SJCRH30 (cell line): ENCODE measurements at regions not wholly inside any gene's neighbourhood (a gene's known extent, or its start where the extent isn't known, plus 50 kb on each side); places are given as distances from the start of the nearest gene placed in this dataset.

Experiments
- DNase-seq, 2 experiments: peaks; one replicate each; pipeline ENCODE4 v3.0.0-alpha.2; 2015 to 2020
- H3K27ac ChIP-seq: fragments of 250-450 bp; sonication (Bioruptor Pico); 2 replicates; pipeline ENCODE4 v1.5.1; 2020; ENCODE audit warnings: mild to moderate bottlenecking, moderate library complexity
- H3K27me3 ChIP-seq: fragments of 250-450 bp; sonication (Bioruptor Pico); 2 replicates; pipeline ENCODE4 v1.5.1; 2020; ENCODE audit warnings: mild to moderate bottlenecking, moderate library complexity
- H3K36me3 ChIP-seq: fragments of 250-450 bp; sonication (Bioruptor Pico); 2 replicates; pipeline ENCODE4 v1.5.1; 2020; ENCODE audit warnings: mild to moderate bottlenecking, moderate library complexity
- H3K4me1 ChIP-seq: fragments of 250-450 bp; sonication (Bioruptor Pico); 2 replicates; pipeline ENCODE4 v1.5.1; 2020; ENCODE audit warnings: mild to moderate bottlenecking, moderate library complexity
- H3K4me3 ChIP-seq: fragments of 250-450 bp; sonication (Bioruptor Pico); 2 replicates; pipeline ENCODE4 v1.5.1; 2020; ENCODE audit warnings: mild to moderate bottlenecking, moderate library complexity
- H3K9me3 ChIP-seq: fragments of 250-450 bp; sonication (Bioruptor Pico); replicated peaks from 2 replicates; pipeline ENCODE4 v1.5.1; 2020; ENCODE audit warnings: mild to moderate bottlenecking, moderate library complexity

DNA sequence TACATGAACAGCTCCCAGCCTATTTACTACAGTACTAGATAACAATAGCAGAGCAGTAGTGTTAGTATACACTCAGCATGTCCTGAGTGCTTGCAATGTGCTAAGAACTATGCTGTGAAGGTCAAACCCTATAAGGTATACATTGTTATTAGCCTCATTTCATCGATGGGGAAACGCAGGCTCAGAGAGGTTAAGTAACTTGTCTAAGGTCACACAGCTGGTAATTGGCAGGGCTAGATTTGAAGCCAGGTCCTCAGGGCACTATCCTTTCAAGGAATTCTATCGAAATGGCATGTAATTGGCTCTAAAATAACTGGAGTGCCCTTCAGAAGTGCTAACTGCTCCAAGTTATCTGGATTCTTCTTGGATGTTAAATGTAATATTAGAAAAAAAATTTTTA lies 295.6 kb downstream of the ZNF536 start:
- no peak for DNase-seq
- Histone ChIP-seq H3K4me3 (no peak overlapping the region), H3K9me3 (no peaks in the 10 kb centered on the region), H3K4me1 (peaks cover 34% of the 10 kb centered on the region), H3K27ac (no peak overlapping the region), H3K27me3 (no peaks in the 10 kb centered on the region), H3K36me3 (no peaks in the 10 kb centered on the region)

DNA sequence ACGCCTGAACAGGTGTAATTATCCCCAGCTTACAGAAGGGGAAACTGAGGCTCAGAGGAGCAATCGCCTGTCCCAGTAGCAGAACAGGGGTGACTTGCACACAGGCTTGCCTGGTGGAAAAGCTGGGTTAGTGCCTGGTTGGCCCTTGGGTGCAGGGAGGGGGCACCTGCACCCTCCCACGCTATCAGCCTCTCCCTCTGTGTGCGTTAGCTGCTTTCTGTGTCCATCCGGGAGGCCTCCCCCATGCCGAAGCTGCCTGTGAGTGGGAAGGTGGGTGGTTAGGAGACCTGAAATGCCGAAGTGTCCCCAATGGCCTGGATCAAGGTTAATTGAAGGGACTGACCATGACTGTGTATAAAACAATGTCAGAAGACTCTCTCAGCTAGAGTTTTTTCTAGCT lies 295.0 kb downstream of the ZNF536 start:
- Histone ChIP-seq H3K4me1 (peaks cover 34% of the 10 kb centered on the region), H3K27ac (no peak overlapping the region), H3K4me3 (no peak overlapping the region), H3K27me3 (no peaks in the 10 kb centered on the region), H3K36me3 (no peaks in the 10 kb centered on the region), H3K9me3 (no peaks in the 10 kb centered on the region)
- no peak for DNase-seq

DNA sequence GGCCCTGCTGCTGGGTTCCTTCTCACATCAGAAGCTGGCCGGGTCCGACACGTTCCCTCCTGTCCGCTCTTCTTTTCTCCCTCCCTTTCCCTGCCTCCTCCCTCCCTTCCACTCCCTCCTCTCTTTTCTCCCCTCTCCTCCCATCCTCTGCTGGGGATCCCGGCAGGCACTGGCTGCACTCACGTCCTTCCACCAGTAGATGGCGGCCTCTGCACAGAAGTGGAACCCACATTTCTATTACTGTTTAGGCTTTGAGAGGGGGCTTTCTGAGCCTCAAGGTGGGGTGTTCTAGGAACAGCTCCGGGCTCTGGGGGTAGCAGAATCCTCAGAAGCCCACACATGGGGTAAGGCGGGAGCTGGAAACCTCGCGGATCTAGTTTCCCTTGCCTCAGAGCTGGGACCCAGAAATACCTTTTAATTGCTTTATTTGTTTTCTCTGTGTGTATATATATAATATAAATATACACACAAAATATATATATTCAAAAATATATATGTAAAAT lies 294.2 kb downstream of the ZNF536 start:
- H3K27ac ChIP-seq, result no peak overlapping the region
- no peaks in the 10 kb centered on the region for H3K36me3 ChIP-seq
- no peaks in the 10 kb centered on the region for H3K27me3 ChIP-seq
- no peaks in the 10 kb centered on the region for H3K9me3 ChIP-seq
- H3K4me1 ChIP-seq, result peaks cover 36% of the 10 kb centered on the region
- H3K4me3 ChIP-seq, result no peak overlapping the region
- peak; percentile 68 to 84 for DNase-seq

DNA sequence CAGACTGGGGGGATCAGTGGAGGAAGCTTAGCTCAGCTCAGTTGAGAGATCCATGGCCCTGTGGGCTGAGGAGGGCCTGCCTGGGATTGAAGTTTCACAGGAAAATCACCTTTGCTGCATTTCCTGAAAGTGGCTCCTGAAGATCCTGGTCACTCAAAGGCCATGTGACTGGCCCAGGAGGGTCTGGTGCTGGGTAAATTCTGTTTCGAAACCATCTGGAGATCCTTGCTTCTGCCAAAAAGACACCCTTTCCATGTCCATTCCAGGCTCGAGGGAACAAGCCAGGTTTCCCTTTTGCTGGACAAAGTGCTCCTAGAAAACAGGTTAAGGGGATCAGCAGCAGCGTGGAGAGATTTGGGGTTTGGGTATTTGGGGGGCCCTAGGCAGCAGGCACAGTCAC lies 293.3 kb downstream of the ZNF536 start:
- Histone ChIP-seq H3K36me3 (no peaks in the 10 kb centered on the region), H3K27ac (no peak overlapping the region), H3K4me3 (no peak overlapping the region), H3K9me3 (no peaks in the 10 kb centered on the region), H3K27me3 (no peaks in the 10 kb centered on the region), H3K4me1 (peaks cover 38% of the 10 kb centered on the region)
- DNase-seq, result no peak

DNA sequence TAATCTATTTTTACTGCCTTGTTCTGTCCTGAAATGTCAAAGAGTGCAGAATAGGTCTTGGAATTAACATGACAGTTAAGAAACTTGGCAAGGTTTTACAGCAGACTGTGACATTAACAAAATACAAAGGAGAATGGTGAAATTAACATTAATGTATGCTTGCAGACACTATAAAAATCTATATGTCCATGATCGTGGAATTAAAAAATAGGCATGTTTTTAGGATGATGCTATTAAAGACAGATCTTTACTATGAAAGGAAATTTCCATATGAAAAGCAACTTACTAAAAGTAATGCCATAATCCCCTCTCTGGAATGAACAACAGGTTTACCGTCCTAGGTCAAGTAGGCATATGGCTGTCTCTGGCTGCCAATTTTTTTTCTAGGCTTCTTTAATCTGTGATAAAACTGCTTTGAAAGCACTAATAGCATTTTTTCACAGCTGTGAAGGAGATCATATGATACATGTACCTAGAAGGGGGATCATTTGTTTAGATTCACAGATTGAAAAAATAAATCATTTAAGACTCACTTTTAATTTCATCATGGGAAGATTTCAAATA lies 291.5 kb downstream of the ZNF536 start:
- H3K4me1 ChIP-seq, result peaks cover 36% of the 10 kb centered on the region
- H3K27ac ChIP-seq, result peak overlapping the region; percentile 97
- no peaks in the 10 kb centered on the region for H3K9me3 ChIP-seq
- H3K36me3 ChIP-seq, result no peaks in the 10 kb centered on the region
- no peaks in the 10 kb centered on the region for H3K27me3 ChIP-seq
- H3K4me3 ChIP-seq, result no peak overlapping the region
- peak in 1 of 2 experiments; percentile 54 for DNase-seq

DNA sequence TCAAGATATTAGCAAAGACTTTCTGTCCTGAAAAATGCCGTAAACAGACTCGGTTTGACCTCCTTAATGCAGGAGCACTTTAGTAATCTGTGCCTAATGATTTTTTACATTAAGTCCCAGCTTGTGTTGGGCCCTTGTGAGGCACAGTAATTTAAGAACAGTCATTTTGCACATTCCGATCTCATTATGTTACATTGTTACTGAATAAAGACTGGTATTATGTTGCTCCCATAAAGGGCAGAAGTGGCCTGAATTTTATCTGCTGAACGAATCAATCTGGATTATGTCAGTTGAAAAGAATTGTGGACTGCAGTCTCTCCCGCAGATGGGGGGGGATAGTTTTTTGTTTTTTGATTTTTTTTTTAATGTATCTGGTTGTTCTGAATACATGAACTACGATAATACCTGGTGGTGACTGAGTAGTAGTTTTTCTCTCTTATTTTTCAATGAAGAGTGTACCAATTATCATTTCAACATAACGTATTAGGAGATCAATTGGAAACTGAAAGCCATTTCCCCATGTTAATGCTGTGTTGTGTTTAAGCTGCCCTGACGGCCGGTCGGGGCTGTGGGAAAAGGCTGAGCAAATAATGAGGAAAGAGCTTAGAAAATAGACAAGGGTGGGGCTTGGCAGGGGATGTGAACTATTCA lies 290.2 kb downstream of the ZNF536 start:
- peak; percentile 74 to 88 for DNase-seq
- H3K27ac ChIP-seq, result peak overlapping the region; percentile 97
- H3K4me1 ChIP-seq, result peaks cover 32% of the 10 kb centered on the region
- peak overlapping the region; percentile 46 for H3K4me3 ChIP-seq
- no peaks in the 10 kb centered on the region for H3K36me3 ChIP-seq
- no peaks in the 10 kb centered on the region for H3K27me3 ChIP-seq
- H3K9me3 ChIP-seq, result no peaks in the 10 kb centered on the region

DNA sequence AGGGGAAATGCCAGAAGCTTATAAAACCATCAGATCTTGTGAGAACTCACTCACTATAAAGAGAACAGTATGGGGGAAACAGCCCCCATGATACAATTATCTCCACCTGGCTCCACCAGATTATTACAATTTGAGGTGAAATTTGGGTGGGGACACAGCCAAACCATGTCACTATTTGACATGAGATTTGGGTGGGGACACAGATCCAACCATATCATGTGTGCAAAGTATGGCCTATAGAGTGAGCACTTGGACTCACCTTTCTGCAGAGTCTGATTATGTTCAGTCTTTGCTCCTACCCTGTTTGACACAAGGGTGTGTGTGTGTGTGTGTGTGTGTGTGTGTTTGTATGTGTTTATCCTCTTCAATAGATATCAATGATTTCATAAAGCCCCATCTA lies 287.5 kb downstream of the ZNF536 start:
- Histone ChIP-seq H3K27ac (no peak overlapping the region), H3K36me3 (no peaks in the 10 kb centered on the region), H3K9me3 (no peaks in the 10 kb centered on the region), H3K4me3 (no peak overlapping the region), H3K27me3 (no peaks in the 10 kb centered on the region), H3K4me1 (peaks cover 27% of the 10 kb centered on the region)
- no peak for DNase-seq

DNA sequence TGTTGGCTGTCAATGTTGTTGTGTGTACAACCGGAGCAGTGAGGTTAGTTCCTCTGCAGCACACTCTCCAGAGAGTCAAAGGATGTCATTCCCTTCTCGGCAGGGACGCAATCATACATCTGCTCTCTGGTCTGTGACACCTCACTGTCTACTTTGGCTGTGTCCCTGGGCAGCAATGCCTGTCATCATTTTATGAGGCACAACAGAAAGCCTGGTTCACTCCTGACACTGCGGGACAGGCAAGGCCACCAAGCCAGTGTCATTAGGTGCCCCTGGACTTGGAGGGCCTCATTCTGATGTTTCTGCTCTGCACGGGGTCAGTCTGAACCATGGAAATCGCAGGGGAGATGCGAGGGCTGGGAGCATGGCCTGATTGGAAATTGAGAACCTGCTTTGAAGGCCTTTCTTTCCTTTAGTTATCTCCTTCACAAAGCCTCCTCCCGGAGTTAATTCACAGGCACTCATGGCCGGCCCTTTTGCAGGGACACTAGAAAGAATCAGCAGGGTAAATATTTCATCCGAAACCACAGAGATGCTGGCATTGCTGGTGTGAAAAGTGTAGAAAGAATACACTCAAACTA lies 284.4 kb downstream of the ZNF536 start:
- no peaks in the 10 kb centered on the region for H3K36me3 ChIP-seq
- H3K4me1 ChIP-seq, result peaks cover 12% of the 10 kb centered on the region
- no peaks in the 10 kb centered on the region for H3K9me3 ChIP-seq
- no peak overlapping the region for H3K4me3 ChIP-seq
- H3K27ac ChIP-seq, result no peak overlapping the region
- DNase-seq, result no peak
- no peaks in the 10 kb centered on the region for H3K27me3 ChIP-seq

DNA sequence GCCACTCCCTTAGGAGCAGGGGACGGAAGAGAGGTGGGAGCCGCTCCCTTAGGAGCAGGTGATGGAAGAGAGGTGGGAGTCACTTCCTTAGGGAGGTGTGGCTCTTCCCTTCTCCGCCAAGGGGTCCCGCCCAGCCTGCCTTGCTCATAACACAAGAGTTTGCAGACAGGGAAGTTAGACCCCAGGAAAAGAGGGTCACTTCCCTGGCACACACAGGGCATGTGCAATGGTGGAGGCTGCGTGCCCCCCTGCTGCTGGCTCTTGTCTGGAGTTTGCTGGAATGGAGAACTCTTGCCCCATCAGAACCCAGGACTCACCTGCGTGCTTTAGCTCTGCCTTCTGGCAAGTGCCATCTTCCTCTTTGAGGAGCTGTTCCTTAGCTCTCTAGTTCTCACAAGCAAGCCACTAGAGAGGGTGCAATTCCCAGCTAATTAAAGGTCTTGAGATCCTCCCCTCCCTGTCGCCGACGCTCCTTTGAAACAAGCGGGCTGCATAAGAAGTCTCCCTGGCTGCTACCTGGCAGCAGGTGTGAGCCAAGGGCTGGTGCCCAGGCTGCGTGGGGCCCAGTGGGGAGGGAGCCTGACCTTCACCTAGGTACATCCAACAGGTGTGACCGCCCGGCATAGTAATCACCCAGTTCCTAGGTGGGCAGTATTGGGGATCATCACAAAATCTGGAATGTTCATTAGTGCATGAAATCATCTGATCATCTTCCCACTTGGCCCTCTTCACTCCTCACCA lies 281.6 kb downstream of the ZNF536 start:
- no peaks in the 10 kb centered on the region for H3K36me3 ChIP-seq
- H3K27me3 ChIP-seq, result no peaks in the 10 kb centered on the region
- H3K4me1 ChIP-seq, result peaks cover 30% of the 10 kb centered on the region
- H3K27ac ChIP-seq, result no peak overlapping the region
- H3K4me3 ChIP-seq, result no peak overlapping the region
- no peak for DNase-seq
- H3K9me3 ChIP-seq, result no peaks in the 10 kb centered on the region

DNA sequence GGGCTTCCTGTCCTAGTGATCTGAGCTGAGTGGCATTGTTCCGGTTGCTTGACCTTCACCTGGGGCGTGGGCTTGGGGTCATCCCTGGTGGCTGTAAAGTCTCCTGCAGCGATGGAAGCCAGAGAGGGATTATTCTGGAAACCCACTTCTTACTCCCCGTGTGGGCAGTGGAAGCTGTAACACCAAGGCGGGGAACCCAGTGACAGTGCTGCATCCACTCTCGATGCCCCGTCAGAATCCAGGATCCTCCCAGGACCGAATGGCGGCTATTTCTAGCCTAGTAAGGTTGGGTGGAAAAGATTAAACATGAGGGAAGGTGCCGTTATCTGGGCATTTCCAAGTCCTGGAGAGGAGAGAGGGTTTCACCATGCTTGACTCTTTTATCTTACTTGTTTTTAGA lies 280.6 kb downstream of the ZNF536 start:
- DNase-seq, result no peak

DNA sequence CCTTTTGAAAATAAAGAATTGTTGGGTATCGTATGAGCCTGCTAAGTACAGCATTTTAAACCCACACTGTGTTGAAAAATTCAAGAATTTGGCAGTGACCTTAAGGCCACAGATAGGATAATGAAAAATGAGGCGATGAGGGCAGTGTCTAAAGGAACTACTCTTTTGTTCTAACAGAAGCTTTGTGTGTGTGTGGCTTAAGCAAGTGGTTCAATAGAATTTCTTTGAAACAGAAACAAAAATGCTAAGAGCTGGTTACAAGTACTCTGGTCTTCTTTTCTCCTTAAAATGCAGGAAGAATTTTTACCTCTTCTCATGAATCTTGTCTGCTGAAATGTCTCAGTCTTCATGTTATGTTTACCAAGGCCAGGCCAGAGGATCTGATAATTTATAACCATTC lies 279.5 kb downstream of the ZNF536 start:
- H3K9me3 ChIP-seq, result no peaks in the 10 kb centered on the region
- no peaks in the 10 kb centered on the region for H3K36me3 ChIP-seq
- no peaks in the 10 kb centered on the region for H3K27me3 ChIP-seq
- H3K27ac ChIP-seq, result peak overlapping the region; percentile 93; the same call in 1 of the 2 replicates
- no peak for DNase-seq
- H3K4me1 ChIP-seq, result peaks cover 38% of the 10 kb centered on the region
- H3K4me3 ChIP-seq, result no peak overlapping the region

More for the DNA sequence above, 280.6 kb downstream of the ZNF536 start:
- Histone ChIP-seq H3K36me3 (no peaks in the 10 kb centered on the region), H3K9me3 (no peaks in the 10 kb centered on the region), H3K27me3 (no peaks in the 10 kb centered on the region), H3K4me3 (no peak overlapping the region), H3K27ac (no peak overlapping the region), H3K4me1 (peaks cover 35% of the 10 kb centered on the region)

DNA sequence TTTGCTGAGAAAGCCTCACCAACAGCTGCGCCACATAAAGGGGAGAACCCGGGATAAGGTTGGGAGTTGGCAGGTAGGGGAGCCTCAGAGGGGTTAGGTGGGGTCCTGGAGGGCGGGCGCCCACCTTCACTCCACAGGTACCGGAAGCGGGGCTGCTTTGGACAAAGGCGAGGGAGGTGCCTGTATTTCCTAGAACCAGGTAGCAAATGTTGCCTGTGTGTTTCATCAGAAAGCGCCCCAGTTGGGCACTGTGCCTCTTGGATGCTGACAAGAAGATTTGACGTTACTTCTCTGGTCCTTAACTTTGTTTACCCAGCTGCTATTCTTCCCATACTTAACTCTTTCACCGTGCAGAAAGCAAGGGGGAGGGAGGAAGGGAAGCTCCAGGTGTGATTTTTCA lies 278.9 kb downstream of the ZNF536 start:
- peaks cover 38% of the 10 kb centered on the region for H3K4me1 ChIP-seq
- peak overlapping the region; percentile 10 for H3K4me3 ChIP-seq
- H3K27ac ChIP-seq, result peak overlapping the region; percentile 93
- H3K27me3 ChIP-seq, result no peaks in the 10 kb centered on the region
- H3K9me3 ChIP-seq, result no peaks in the 10 kb centered on the region
- H3K36me3 ChIP-seq, result no peaks in the 10 kb centered on the region
- peak; percentile 35 to 61 for DNase-seq

DNA sequence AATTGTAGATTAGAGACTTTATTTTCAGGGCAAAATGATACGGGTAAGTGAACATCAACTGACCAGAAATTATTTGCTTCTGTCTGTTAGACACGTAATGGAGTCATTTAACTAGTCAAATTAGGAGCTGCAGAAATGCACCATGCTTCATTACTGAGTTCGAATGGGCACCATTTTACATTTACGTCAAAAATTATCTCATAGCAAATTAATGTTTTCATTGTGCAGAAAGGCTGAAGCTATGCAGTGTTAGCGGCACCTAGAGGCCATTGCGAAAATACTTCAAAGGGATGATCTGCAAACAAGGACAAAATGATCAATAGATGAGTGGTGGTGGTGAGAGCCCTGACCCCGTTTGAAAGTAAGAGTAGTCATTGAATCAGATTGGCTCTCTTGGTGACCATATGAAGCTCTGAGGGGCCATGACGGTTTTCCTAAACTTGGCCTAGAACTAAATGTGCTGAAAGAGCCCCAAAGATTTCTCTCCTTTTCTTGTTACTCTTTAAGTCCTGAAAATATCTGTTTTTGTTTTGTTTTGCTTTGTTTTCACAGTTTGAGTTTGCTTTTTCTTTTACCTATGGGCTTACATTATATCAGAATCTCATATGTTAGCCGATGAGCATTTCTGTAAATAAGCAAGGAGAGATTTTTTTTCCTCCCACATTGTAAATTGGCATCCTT lies 277.9 kb downstream of the ZNF536 start:
- H3K27ac ChIP-seq, result peak overlapping the region; percentile 93
- H3K4me3 ChIP-seq, result peak overlapping the region; percentile 10
- H3K9me3 ChIP-seq, result no peaks in the 10 kb centered on the region
- peak; percentile 69 to 92 for DNase-seq
- no peaks in the 10 kb centered on the region for H3K27me3 ChIP-seq
- H3K36me3 ChIP-seq, result no peaks in the 10 kb centered on the region
- peaks cover 38% of the 10 kb centered on the region for H3K4me1 ChIP-seq
